ENCODE measurements at regions not wholly inside any gene's neighbourhood (a gene's known extent, or its start where the extent isn't known, plus 50 kb on each side); places are given as distances from the start of the nearest gene placed in this dataset.

GRCh38 chr15:100727291-100727851, 125.0 kb downstream of the ASB7 start:
- no peak overlapping the region for H3K4me3 ChIP-seq (ENCODE audit: low read length)
- no peak for TF ChIP-seq CTCF (conservative IDR thresholded peaks at IDR 0.05; ENCODE audit: low read length)
- DNase-seq (ENCODE audit: low read depth), result no peak

GRCh38 chr15:100728371-100729201, 126.2 kb downstream of the ASB7 start:
- H3K4me3 ChIP-seq (ENCODE audit: low read length), result no peak overlapping the region
- TF ChIP-seq CTCF (conservative IDR thresholded peaks at IDR 0.05; ENCODE audit: low read length), result no peak
- DNase-seq (ENCODE audit: low read depth), result no peak

- no peak overlapping the region for H3K4me3 ChIP-seq (ENCODE audit: low read length)
- no peak for DNase-seq (ENCODE audit: low read depth)
- no peak for TF ChIP-seq CTCF (conservative IDR thresholded peaks at IDR 0.05; ENCODE audit: low read length)
Measured at GRCh38 chr15:100729461-100729860, 127.1 kb downstream of the ASB7 start.

- H3K4me3 ChIP-seq (ENCODE audit: low read length), result no peak overlapping the region
- DNase-seq (ENCODE audit: low read depth), result no peak
- no peak for TF ChIP-seq CTCF (conservative IDR thresholded peaks at IDR 0.05; ENCODE audit: low read length)
Measured at GRCh38 chr15:100730129-100730528, 127.7 kb downstream of the ASB7 start.

- no peak overlapping the region for H3K4me3 ChIP-seq (ENCODE audit: low read length)
- no peak for DNase-seq (ENCODE audit: low read depth)
- TF ChIP-seq CTCF (conservative IDR thresholded peaks at IDR 0.05; ENCODE audit: low read length), result no peak
Measured at GRCh38 chr15:100730655-100731266, 128.4 kb downstream of the ASB7 start.

GRCh38 chr15:100731267-100732152, 129.1 kb downstream of the ASB7 start:
- peak; percentile 73 for DNase-seq (ENCODE audit: low read depth)
- H3K4me3 ChIP-seq (ENCODE audit: low read length), result no peak overlapping the region
- no peak for TF ChIP-seq CTCF (conservative IDR thresholded peaks at IDR 0.05; ENCODE audit: low read length)
